ENCODE measurements at regions not wholly inside any gene's neighbourhood (a gene's known extent, or its start where the extent isn't known, plus 50 kb on each side); places are given as distances from the start of the nearest gene placed in this dataset.
A peak's percentile ranks its signal among the peaks of the same experiment; 100 is the strongest.

- TF ChIP-seq, protein P1, sequence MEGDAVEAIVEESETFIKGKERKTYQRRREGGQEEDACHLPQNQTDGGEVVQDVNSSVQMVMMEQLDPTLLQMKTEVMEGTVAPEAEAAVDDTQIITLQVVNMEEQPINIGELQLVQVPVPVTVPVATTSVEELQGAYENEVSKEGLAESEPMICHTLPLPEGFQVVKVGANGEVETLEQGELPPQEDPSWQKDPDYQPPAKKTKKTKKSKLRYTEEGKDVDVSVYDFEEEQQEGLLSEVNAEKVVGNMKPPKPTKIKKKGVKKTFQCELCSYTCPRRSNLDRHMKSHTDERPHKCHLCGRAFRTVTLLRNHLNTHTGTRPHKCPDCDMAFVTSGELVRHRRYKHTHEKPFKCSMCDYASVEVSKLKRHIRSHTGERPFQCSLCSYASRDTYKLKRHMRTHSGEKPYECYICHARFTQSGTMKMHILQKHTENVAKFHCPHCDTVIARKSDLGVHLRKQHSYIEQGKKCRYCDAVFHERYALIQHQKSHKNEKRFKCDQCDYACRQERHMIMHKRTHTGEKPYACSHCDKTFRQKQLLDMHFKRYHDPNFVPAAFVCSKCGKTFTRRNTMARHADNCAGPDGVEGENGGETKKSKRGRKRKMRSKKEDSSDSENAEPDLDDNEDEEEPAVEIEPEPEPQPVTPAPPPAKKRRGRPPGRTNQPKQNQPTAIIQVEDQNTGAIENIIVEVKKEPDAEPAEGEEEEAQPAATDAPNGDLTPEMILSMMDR (conservative IDR thresholded peaks at IDR 0.05; ENCODE audit: low read depth, low read length), result no peak
- no peak for DNase-seq (ENCODE audit: low read depth)
- H3K4me3 ChIP-seq (ENCODE audit: low read depth, low read length), result no peak overlapping the region
Measured at GRCh38 chr18:67634631-67635338, 118.3 kb upstream of the DSEL start.

DNA sequence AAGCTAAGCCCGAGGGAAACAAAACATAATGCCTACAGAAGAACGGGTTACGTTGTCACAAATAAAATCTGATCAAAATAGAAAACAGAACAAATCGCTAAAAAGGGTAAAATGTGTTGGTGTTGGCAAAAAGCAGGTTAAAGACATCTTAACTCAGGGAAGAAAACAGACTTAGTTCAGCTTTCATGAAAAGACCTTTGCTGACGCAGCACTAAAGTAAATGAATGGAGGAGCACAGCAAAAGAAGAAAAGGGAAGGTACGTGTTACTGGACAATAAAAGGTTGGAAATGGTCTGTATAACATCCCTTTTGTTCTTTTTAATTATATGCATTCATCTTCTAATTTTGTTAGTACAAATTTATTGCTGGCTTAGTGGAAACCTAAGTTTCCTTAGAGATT lies 117.4 kb upstream of the DSEL start:
- no peak overlapping the region for H3K4me3 ChIP-seq (ENCODE audit: low read depth, low read length)
- DNase-seq (ENCODE audit: low read depth), result no peak
- TF ChIP-seq, protein P1 (conservative IDR thresholded peaks at IDR 0.05; ENCODE audit: low read depth, low read length), result no peak

DNA sequence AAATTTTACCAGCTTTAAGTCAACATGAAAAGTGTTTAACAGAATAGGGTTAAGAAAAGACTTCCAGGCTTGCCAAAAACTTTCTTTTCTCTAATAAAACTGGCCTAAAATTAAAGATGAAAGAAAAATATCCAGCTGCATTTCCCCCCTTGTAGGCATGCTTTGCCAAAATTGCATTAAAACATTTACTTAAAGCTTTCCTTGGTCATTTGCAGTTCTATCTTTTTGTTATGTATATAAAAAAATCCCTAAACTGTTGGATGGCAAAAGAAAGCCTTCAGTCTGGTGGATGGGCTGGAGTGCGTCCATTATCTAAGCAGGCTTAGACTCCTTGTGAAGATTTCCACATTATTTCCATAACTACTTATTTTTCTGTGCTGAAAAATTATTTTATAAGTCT lies 105.4 kb upstream of the DSEL start:
- DNase-seq (ENCODE audit: low read depth), result no peak
- TF ChIP-seq, protein P1 (conservative IDR thresholded peaks at IDR 0.05; ENCODE audit: low read depth, low read length), result no peak
- no peak overlapping the region for H3K4me3 ChIP-seq (ENCODE audit: low read depth, low read length)

- no peak overlapping the region for H3K4me3 ChIP-seq (ENCODE audit: low read depth, low read length)
- TF ChIP-seq, protein P1 (conservative IDR thresholded peaks at IDR 0.05; ENCODE audit: low read depth, low read length), result no peak
- peak; percentile 40 for DNase-seq (ENCODE audit: low read depth)
Measured at GRCh38 chr18:67621049-67621713, 104.7 kb upstream of the DSEL start.

GRCh38 chr18:67618061-67618460 lies 101.5 kb upstream of the DSEL start:
- TF ChIP-seq, protein P1 (conservative IDR thresholded peaks at IDR 0.05; ENCODE audit: low read depth, low read length), result no peak
- DNase-seq (ENCODE audit: low read depth), result no peak
- H3K4me3 ChIP-seq (ENCODE audit: low read depth, low read length), result no peak overlapping the region

DNA sequence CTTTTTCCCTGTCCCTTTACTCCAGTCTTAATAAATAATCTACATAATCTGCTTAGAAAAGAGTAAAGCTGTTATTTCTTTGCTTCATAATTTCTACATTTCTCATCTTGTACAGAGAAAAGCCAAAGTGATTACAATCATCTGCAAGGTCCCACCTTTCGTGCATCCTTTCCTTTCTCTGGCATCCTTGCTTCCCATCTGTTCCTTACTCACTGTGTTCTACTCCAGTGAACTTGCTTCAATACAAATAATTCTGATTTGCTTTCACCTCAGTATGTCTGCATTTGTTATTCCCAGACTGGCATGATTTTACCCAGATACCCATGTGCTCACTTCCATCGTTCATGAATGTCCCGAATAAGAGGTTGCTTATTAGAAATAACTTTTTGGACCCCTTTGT lies 99.4 kb upstream of the DSEL start:
- no peak for DNase-seq (ENCODE audit: low read depth)
- no peak overlapping the region for H3K4me3 ChIP-seq (ENCODE audit: low read depth, low read length)
- TF ChIP-seq, protein P1 (conservative IDR thresholded peaks at IDR 0.05; ENCODE audit: low read depth, low read length), result no peak

GRCh38 chr18:67613731-67614130 lies 97.2 kb upstream of the DSEL start:
- H3K4me3 ChIP-seq (ENCODE audit: low read depth, low read length), result no peak overlapping the region
- TF ChIP-seq, protein P1 (conservative IDR thresholded peaks at IDR 0.05; ENCODE audit: low read depth, low read length), result no peak
- DNase-seq (ENCODE audit: low read depth), result no peak

All from epithelial cell of proximal tubule (primary cell).